Adrenal gland (tissue), 9 donors: ENCODE measurements at regions not wholly inside any gene's neighbourhood (a gene's known extent, or its start where the extent isn't known, plus 50 kb on each side); places are given as distances from the start of the nearest gene placed in this dataset.

Source experiments
- DNase-seq, 7 donors: peaks; one replicate each; pipeline ENCODE4 v3.0.0-alpha.2; 2019 to 2020
- H3K27ac ChIP-seq, 5 donors: fragments of 200-600 bp; sonication (generic) in 4 of 5; 1 replicate in 3 of 5; 2 replicates in 2 of 5; pipeline versions ENCODE4 v1.5.1 to v1.8.0; 2016 to 2020; ENCODE audit warnings: mild to moderate bottlenecking in 1 of 5
- H3K27me3 ChIP-seq: fragments of 200-600 bp; 2 replicates; pipeline ENCODE4 v1.8.0; 2021
- H3K36me3 ChIP-seq, 2 donors: fragments of 200-600 bp; replicated peaks in 1 of 2; 1 replicate in 1 of 2; 2 replicates in 1 of 2; pipeline versions ENCODE4 v1.5.1 to v1.8.0; 2018 to 2022
- H3K4me1 ChIP-seq, 2 donors: fragments of 200-600 bp; replicated peaks in 1 of 2; 1 replicate in 1 of 2; 2 replicates in 1 of 2; pipeline versions ENCODE4 v1.5.1 to v1.8.0; 2018 to 2021
- H3K4me3 ChIP-seq, 4 donors: fragments of 200-600 bp; sonication (generic) in 3 of 4; one replicate each; pipeline ENCODE4 v1.5.1; 2016 to 2018
- H3K9me3 ChIP-seq, 3 donors: fragments of 200-600 bp; sonication (generic) in 1 of 3; replicated peaks in 1 of 3; 1 replicate in 2 of 3; 2 replicates in 1 of 3; pipeline versions ENCODE4 v1.5.1 to v1.8.0; 2016 to 2021
- CTCF ChIP-seq, 6 experiments: fragments of 450-650 bp in 4 of 6; fragments of 200-600 bp in 2 of 6; sonication (generic) in 1 of 6; IDR thresholded peaks; 1 replicate in 5 of 6; 2 replicates in 1 of 6; pipeline versions ENCODE4 v1.5.1 to v1.8.0; 2016 to 2021; ENCODE audit warnings: antibody characterized with exemption in 6 of 6, mild to moderate bottlenecking in 2 of 6, moderate library complexity in 1 of 6
- POLR2A ChIP-seq, 2 donors: fragments of 450-650 bp; IDR thresholded peaks; one replicate each; pipeline ENCODE4 v1.6.1; 2017; ENCODE audit warnings: antibody characterized with exemption in 2 of 2, mild to moderate bottlenecking in 2 of 2, moderate library complexity in 1 of 2
- WGBS, 4 donors: extraction: QIAGEN DNeasy Blood & Tissue Kit in 2 of 4; methylation state at CpG; one replicate each; pipeline versions ENCODE4 v1.1.5 to v1.1.7; 2013 to 2017; 5-methylcytosine and 5-hydroxymethylcytosine counted together
- intact Hi-C, 2 donors: fragments of 100-400 bp; cut with DNase I; formaldehyde crosslinking; loops; one replicate each; pipeline versions ENCODE4 v1.14.1 to v1.15.0; 2022 to 2023
- donor health status: healthy with polysubstance abuse.
- donor health status: Bipolar disorder and iron deficiency.
- donor health status: DM: yes; HTN: yes; CAD: no.
- donor health status: DM: no; HTN: no; CAD: no.
- donor health status: DM: no; HTN: no; CAD: no.

- Histone ChIP-seq H3K36me3 (no peaks in the 10 kb centered on the region), H3K4me3 (no peak overlapping the region), H3K4me1 (no peaks in the 10 kb centered on the region), H3K27ac (no peak overlapping the region), H3K27me3 (no peaks in the 10 kb centered on the region), H3K9me3 (no peaks in the 10 kb centered on the region)
- no peak for DNase-seq
- 84 to 93% (median 87%) methylated on average over 8 to 9 of the region's 9 CpGs for WGBS, 4 donors
- intact Hi-C loops, result no loop called here
- TF ChIP-seq CTCF (IDR thresholded peaks at IDR 0.05), result no peak
- TF ChIP-seq POLR2A (IDR thresholded peaks at IDR 0.05), result no peak
These were observed 207.9 kb upstream of the SULF2 start for GRCh38 chr20:47993035-47993755.

- intact Hi-C loops, result no loop called here
- WGBS, 4 donors, result 69 to 80% (median 72%) methylated on average over 9 of the region's 9 CpGs
These were observed 206.7 kb upstream of the SULF2 start for GRCh38 chr20:47991875-47992488.

GRCh38 chr20:47990507-47991150 is 205.3 kb upstream of the SULF2 start:
- H3K27me3 ChIP-seq, result no peaks in the 10 kb centered on the region
- intact Hi-C loops, result no loop called here
- WGBS, 4 donors, result 78 to 86% (median 81%) methylated on average over 8 of the region's 8 CpGs

More at GRCh38 chr20:47991875-47992488, 206.7 kb upstream of the SULF2 start:
- no peak overlapping the region for H3K27ac ChIP-seq
- H3K4me3 ChIP-seq, result no peak overlapping the region
- no peaks in the 10 kb centered on the region for H3K4me1 ChIP-seq
- no peaks in the 10 kb centered on the region for H3K27me3 ChIP-seq
- H3K9me3 ChIP-seq, result no peaks in the 10 kb centered on the region
- TF ChIP-seq POLR2A (IDR thresholded peaks at IDR 0.05) (no peak), CTCF (IDR thresholded peaks at IDR 0.05) (no peak)
- H3K36me3 ChIP-seq, result no peaks in the 10 kb centered on the region
- DNase-seq, result no peak

More at GRCh38 chr20:47990507-47991150, 205.3 kb upstream of the SULF2 start:
- H3K27ac ChIP-seq, result no peak overlapping the region
- H3K4me1 ChIP-seq, result no peaks in the 10 kb centered on the region
- H3K4me3 ChIP-seq, result no peak overlapping the region
- H3K9me3 ChIP-seq, result no peaks in the 10 kb centered on the region
- DNase-seq, result no peak
- no peak for TF ChIP-seq POLR2A (IDR thresholded peaks at IDR 0.05)
- no peak for TF ChIP-seq CTCF (IDR thresholded peaks at IDR 0.05)
- H3K36me3 ChIP-seq, result no peaks in the 10 kb centered on the region
